ENCODE measurements at regions not wholly inside any gene's neighbourhood (a gene's known extent, or its start where the extent isn't known, plus 50 kb on each side); places are given as distances from the start of the nearest gene placed in this dataset.

DNA sequence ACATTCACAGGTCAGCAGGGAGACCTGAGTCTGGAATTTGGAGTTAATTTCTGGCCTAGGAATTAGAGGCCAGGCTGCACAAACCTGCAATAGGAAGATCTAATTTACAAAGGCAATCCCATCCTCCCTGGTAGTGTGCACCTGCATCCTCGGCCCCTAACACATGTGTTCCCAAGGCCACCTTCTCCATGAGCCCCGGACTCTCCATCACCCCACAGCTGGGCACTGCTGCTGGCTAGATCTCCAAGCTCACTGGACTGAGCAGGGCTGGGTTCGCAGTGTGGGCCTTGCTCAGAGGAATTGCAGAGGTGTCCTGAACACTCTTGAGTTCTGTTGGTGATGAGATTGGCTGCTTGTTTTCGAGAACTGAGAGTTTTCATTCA lies 162.6 kb upstream of the TWIST2 start:
- ChIA-PET POLR2A (no interaction called here), CTCF (no interaction called here)
- DNase-seq (ENCODE audit: extremely low spot score): no peak
- TF ChIP-seq, protein P1, sequence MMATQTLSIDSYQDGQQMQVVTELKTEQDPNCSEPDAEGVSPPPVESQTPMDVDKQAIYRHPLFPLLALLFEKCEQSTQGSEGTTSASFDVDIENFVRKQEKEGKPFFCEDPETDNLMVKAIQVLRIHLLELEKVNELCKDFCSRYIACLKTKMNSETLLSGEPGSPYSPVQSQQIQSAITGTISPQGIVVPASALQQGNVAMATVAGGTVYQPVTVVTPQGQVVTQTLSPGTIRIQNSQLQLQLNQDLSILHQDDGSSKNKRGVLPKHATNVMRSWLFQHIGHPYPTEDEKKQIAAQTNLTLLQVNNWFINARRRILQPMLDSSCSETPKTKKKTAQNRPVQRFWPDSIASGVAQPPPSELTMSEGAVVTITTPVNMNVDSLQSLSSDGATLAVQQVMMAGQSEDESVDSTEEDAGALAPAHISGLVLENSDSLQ (IDR thresholded peaks at IDR 0.05): no peak
- TF ChIP-seq SP1 (IDR thresholded peaks at IDR 0.05): no peak
- no peak for TF ChIP-seq ELF4 (IDR thresholded peaks at IDR 0.05)
- TF ChIP-seq LEF1 (IDR thresholded peaks at IDR 0.05; ENCODE audit: borderline replicate concordance): no peak
- no peak for TF ChIP-seq CTBP1 (IDR thresholded peaks at IDR 0.05; ENCODE audit: borderline replicate concordance)
- no peak for TF ChIP-seq FOXK2 (IDR thresholded peaks at IDR 0.05)
- no peak for TF ChIP-seq FOXA1 (IDR thresholded peaks at IDR 0.05)
- TF ChIP-seq ARNT (IDR thresholded peaks at IDR 0.05): no peak
- no peak for TF ChIP-seq ZNF384 (IDR thresholded peaks at IDR 0.05)
- no peak for TF ChIP-seq BHLHE40 (IDR thresholded peaks at IDR 0.05; ENCODE audit: borderline replicate concordance)
- TF ChIP-seq NFRKB (IDR thresholded peaks at IDR 0.05): no peak
- TF ChIP-seq L3MBTL2 (conservative IDR thresholded peaks at IDR 0.05): no peak
- TF ChIP-seq FOXM1 (IDR thresholded peaks at IDR 0.05; ENCODE audit: borderline replicate concordance): no peak
- TF ChIP-seq HDGF (IDR thresholded peaks at IDR 0.05; ENCODE audit: borderline replicate concordance): no peak
- TF ChIP-seq SUZ12 (IDR thresholded peaks at IDR 0.05): no peak
- no peak for TF ChIP-seq TARDBP (IDR thresholded peaks at IDR 0.05)

DNA sequence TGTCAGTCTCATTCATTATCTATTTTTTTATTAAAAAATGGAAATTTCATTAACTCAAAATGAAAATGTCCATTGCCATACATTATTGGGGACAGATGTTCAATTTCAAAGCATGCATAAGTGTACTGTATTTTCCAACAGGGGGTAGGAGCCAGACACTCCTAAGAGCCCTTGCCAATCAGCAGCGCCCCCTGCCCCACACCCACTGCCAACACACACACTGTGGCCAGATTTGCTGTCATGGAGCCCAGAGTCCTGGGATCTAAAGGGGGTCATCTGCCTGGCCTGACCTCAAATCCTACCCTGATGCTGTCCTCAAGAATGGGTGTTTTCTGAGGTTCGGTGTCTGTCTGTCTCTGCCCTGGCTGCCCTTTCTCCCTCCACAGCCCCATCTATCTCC lies 162.2 kb upstream of the TWIST2 start:
- no peak for TF ChIP-seq TARDBP (IDR thresholded peaks at IDR 0.05)
- TF ChIP-seq HDGF (IDR thresholded peaks at IDR 0.05; ENCODE audit: borderline replicate concordance): no peak
- TF ChIP-seq CTBP1 (IDR thresholded peaks at IDR 0.05; ENCODE audit: borderline replicate concordance): no peak
- no peak for DNase-seq (ENCODE audit: extremely low spot score)
- ChIA-PET CTCF (no interaction called here), POLR2A (no interaction called here)

DNA sequence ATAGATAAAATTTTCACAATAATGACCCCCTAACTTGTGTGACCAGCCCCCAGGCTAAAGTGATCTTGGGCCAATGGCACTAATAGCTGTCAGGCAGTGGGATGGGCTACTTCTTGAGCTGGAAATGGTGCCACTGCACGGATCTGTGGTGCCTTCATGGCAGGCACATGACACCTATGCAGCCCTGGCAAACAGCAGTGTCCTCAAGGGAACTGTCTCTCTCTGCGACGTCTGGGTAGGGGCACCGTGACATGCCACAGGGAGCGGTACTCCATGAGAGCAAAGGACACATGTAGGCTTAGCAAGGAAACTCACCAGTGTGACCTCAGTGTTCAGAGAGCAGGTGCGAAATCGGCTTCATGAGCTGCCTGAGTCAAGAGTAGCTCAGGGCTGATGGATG lies 161.7 kb upstream of the TWIST2 start:
- POLR2A ChIA-PET: no interaction called here
- TF ChIP-seq NFRKB (IDR thresholded peaks at IDR 0.05): no peak
- no peak for TF ChIP-seq ARNT (IDR thresholded peaks at IDR 0.05)
- TF ChIP-seq LEF1 (IDR thresholded peaks at IDR 0.05; ENCODE audit: borderline replicate concordance): no peak
- TF ChIP-seq HDGF (IDR thresholded peaks at IDR 0.05; ENCODE audit: borderline replicate concordance): no peak
- no peak for TF ChIP-seq FOXK2 (IDR thresholded peaks at IDR 0.05)
- TF ChIP-seq SUZ12 (IDR thresholded peaks at IDR 0.05): no peak
- TF ChIP-seq ELF4 (IDR thresholded peaks at IDR 0.05): no peak
- TF ChIP-seq SP1 (IDR thresholded peaks at IDR 0.05): no peak
- TF ChIP-seq FOXM1 (IDR thresholded peaks at IDR 0.05; ENCODE audit: borderline replicate concordance): no peak
- no peak for TF ChIP-seq FOXA1 (IDR thresholded peaks at IDR 0.05)
- no peak for TF ChIP-seq BHLHE40 (IDR thresholded peaks at IDR 0.05; ENCODE audit: borderline replicate concordance)
- no peak for TF ChIP-seq CTBP1 (IDR thresholded peaks at IDR 0.05; ENCODE audit: borderline replicate concordance)
- no peak for TF ChIP-seq ZNF384 (IDR thresholded peaks at IDR 0.05)
- TF ChIP-seq L3MBTL2 (conservative IDR thresholded peaks at IDR 0.05): no peak
- TF ChIP-seq TARDBP (IDR thresholded peaks at IDR 0.05): no peak
- no peak for DNase-seq (ENCODE audit: extremely low spot score)
- CTCF ChIA-PET: no interaction called here

DNA sequence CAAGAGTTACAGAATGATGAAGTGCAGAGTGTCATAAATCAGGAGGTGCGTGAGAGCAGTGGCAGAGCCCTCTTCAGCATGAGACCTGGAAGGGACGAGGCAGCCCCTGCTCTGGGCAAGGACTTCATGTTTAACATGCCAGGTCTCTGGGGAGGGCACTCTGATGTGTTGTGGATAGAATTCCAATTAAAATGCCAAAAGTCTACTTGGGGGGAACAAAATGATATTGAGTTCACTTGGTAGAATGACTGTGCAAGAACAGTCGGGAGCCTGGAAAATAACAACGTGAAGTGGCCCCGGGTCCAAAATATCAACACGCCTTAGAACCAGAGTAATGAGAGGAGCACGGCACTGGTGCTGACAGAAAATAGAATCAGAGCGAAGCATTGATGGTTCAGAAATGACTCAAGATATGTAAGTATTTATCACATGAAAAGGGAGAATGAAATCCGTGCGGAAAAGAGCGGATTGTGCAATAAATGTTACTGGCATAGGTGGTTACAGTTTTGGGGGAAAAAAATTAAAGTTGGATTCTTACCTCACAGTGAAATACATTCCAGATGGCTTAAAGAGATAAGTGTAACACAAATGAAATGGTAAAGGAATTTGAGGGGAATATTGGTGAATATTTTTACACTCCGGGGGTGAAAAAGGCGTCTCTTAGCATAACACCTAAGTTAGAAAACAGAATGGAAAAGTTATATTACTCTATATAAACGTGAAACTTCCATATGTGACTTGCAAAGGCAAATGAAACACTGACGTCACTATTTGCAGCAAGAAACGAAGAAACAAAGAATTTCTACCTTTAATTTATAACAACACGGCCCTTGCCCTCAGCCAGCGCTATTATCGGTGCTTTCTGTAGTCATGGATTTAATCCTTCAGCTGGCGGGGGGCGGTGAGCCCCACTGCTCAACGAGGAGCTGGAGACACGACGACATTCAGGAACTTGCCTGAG lies 159.4 kb upstream of the TWIST2 start:
- ChIA-PET CTCF (no interaction called here), POLR2A (no interaction called here)
- DNase-seq (ENCODE audit: extremely low spot score): no peak
- no peak for TF ChIP-seq ZNF384 (IDR thresholded peaks at IDR 0.05)

DNA sequence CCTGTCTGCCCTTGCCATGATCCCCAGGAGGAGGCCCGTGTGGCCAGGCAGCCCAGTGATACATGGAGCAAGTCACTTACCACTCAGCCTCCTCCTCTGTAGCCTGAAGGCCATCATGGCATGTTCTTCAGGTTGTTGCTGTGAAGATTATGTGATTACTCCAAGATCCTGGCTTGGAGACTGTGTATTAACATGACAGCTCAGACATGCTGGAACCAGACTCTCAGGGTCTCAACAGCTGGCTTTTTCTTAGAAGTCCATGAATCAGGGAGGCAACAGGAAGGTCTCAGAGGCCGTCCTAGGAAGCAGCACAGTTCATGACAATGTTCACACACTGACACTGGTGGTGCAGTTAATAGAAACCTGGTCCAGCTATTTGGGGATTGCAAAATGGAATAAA lies 158.6 kb upstream of the TWIST2 start:
- TF ChIP-seq BHLHE40 (IDR thresholded peaks at IDR 0.05; ENCODE audit: borderline replicate concordance) (no peak), LEF1 (IDR thresholded peaks at IDR 0.05; ENCODE audit: borderline replicate concordance) (no peak), L3MBTL2 (conservative IDR thresholded peaks at IDR 0.05) (no peak), ZNF384 (IDR thresholded peaks at IDR 0.05) (no peak), CTBP1 (IDR thresholded peaks at IDR 0.05; ENCODE audit: borderline replicate concordance) (no peak), ARNT (IDR thresholded peaks at IDR 0.05) (no peak), NFRKB (IDR thresholded peaks at IDR 0.05) (no peak)
- no peak for DNase-seq (ENCODE audit: extremely low spot score)
- ChIA-PET POLR2A (no interaction called here), CTCF (no interaction called here)

DNA sequence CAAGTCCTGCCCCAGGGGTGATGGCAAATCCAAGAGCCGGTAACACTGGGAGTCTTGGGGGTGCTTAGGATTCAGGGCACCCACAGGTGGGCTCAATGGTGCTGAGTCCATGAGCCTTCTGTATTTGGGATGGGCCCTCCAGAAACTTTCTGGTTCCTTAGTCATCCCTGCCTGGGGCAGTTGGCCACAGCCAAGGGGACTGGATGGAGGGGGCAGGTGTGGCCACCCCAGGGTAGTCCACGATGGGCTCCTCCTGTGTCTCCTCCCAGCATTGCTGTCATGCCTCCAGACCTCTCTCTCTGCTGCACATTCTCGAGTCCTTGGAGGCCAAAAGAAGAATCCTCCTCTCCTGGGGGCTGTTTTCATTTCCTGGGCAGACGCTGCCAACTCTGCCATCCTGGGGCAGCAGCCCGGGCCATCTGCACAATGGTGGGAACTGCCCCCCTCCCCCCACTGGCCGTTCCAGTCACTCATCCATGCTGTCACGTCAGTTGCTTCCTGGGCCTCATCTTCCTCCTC lies 158.0 kb upstream of the TWIST2 start:
- no peak for TF ChIP-seq L3MBTL2 (conservative IDR thresholded peaks at IDR 0.05)
- TF ChIP-seq SP1 (IDR thresholded peaks at IDR 0.05): no peak
- TF ChIP-seq NFRKB (IDR thresholded peaks at IDR 0.05): no peak
- no peak for TF ChIP-seq TARDBP (IDR thresholded peaks at IDR 0.05)
- no peak for TF ChIP-seq CTBP1 (IDR thresholded peaks at IDR 0.05; ENCODE audit: borderline replicate concordance)
- TF ChIP-seq BHLHE40 (IDR thresholded peaks at IDR 0.05; ENCODE audit: borderline replicate concordance): no peak
- TF ChIP-seq LEF1 (IDR thresholded peaks at IDR 0.05; ENCODE audit: borderline replicate concordance): no peak
- no peak for TF ChIP-seq ELF4 (IDR thresholded peaks at IDR 0.05)
- TF ChIP-seq FOXA1 (IDR thresholded peaks at IDR 0.05): no peak
- TF ChIP-seq HDGF (IDR thresholded peaks at IDR 0.05; ENCODE audit: borderline replicate concordance): no peak
- TF ChIP-seq ARNT (IDR thresholded peaks at IDR 0.05): no peak
- no peak for TF ChIP-seq FOXK2 (IDR thresholded peaks at IDR 0.05)
- TF ChIP-seq SUZ12 (IDR thresholded peaks at IDR 0.05): no peak
- TF ChIP-seq, protein P1 (IDR thresholded peaks at IDR 0.05): no peak
- TF ChIP-seq ZNF384 (IDR thresholded peaks at IDR 0.05): no peak
- TF ChIP-seq FOXM1 (IDR thresholded peaks at IDR 0.05; ENCODE audit: borderline replicate concordance): no peak
- DNase-seq (ENCODE audit: extremely low spot score): no peak
- ChIA-PET POLR2A (no interaction called here), CTCF (no interaction called here)
